HG02642 (cell line): ENCODE measurements at regions not wholly inside any gene's neighbourhood (a gene's known extent, or its start where the extent isn't known, plus 50 kb on each side); places are given as distances from the start of the nearest gene placed in this dataset.
"Not testable (repeated sequence)": the region's sequence is repeated elsewhere in the genome, so short reads cannot be mapped to it uniquely, and the experiment has no call there.

ENCODE experiments used
- ATAC-seq: cut with Tn5 transposase; IDR thresholded peaks from one replicate; pipeline ENCODE4 v1.9.1; 2021; ENCODE audit warnings: mild to moderate bottlenecking; ENCODE audit not compliant: unreplicated experiment, poor library complexity

DNA sequence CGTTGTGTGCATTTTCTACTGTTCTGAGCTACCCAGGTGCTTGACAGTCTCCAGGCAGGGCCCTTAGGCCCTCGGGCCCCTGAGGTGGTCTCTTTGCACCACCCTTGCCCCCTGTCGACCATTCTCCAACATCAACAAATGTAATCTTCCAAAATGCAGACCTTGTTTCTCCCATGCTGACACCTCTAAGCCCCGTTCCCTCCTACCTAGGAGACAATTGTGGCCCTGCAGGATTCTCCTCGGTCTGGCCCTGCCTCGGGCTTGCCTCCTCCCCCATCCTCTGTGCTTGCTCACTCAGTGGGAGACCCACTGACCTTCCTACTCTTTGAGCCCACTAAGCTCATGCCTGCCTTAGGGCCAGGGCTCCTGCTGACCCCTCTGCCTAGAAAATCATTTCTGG, 104.2 kb upstream of the TARDBP start:
- no peak for ATAC-seq

DNA sequence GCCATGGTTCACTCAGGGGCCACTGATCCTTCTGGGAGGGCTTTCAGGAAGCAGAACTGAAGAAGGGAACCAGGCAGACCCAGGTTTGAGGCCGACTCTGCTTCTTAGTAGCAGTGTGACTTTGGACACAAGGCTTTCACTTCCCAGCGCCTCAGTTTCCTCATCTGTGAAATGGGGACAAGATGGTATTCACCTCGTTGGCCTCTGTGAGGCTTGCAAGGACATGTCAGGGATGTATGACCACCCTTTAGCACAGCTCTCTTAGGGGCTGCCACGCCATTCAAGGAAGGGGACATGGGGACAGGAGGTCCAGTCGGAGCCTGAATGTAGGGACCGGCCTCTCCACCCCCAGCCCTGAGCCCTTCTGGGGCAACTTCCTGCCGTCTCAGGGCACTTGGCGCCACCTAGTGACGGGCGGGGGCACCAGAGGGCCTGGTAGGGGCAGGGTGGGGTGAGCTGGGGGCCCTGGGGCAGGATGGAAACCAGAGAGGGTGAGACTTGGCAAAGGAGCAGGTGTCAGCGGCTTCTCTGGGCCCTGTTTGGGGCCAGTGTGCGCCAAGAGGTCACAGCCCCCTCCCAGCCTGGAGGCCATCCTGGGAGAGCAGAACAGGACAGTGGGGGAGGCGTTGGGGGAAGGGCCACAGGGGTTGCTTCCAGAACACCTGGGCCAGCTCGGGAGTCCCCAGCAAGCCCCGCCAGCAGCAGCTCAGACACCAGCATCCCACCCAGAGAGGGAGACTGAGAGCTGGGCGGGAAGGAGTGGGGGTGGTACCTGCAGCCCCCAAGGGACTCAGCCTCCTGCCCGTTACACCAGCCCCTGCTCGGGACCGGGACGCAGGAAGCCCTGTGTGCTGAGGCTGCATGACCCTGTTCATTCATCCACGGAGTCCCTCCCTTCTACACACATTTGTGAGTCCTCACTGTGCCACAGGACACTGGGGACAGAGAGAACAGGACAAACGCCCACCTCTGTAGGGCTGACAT, 102.5 kb upstream of the TARDBP start:
- no peak for ATAC-seq

GRCh38 chr1:10910681-10911489, 101.6 kb upstream of the TARDBP start:
- no peak for ATAC-seq

DNA sequence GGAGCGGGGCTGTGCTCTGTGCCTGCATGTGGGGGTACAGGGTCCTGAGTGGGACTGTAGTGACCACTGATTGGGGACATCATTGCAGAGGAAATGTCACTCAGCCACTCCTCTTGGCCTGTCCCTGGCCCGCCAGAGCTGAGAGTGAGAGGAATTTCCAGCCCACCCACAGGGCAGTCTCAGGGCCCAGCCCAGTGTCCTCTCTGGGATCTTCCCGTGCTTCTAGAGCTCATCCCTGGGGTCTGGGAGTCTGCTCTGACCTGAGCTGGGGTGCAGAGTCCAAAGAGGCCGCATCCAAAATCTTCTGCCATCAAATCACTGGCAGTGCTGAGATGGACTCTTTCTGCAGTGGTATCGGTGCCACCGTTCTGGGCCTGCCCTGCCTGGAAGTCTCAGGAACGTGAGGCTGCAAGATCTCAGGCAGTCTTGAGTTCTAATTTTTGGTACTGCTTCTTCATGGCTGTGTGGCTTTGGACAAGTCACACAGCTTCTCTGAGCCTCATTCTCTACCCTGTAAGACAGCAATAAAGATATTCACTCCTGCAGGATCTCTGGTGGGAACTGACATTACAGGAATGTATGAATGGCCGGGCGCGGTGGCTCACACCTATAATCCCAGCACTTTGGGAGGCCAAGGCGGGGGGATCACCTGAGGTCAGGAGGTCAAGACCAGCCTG, 100.8 kb upstream of the TARDBP start:
- ATAC-seq = no peak

DNA sequence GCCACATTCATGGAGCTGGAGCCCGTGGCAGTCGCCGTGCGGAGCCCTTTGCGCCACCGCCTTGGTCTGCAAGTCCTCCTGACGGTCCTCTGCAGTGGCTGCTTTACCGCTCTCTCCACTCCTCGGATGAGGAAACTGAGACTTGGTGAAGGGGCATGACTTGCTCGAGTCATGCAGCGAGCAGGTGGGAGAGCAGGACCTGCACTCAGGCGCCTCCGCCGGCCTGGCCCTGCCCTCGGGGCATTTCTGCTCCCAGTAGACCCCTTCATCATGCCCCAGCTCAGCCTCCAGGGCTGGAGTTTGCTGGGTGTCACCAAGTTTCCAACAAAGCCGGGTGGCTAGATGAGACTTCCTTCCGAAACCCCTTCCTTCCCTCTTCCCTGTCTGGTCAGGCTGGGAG, 100.0 kb upstream of the TARDBP start:
- no peak for ATAC-seq

- no peak for ATAC-seq
Observed at GRCh38 chr1:10914056-10914455, 98.4 kb upstream of the TARDBP start.

DNA sequence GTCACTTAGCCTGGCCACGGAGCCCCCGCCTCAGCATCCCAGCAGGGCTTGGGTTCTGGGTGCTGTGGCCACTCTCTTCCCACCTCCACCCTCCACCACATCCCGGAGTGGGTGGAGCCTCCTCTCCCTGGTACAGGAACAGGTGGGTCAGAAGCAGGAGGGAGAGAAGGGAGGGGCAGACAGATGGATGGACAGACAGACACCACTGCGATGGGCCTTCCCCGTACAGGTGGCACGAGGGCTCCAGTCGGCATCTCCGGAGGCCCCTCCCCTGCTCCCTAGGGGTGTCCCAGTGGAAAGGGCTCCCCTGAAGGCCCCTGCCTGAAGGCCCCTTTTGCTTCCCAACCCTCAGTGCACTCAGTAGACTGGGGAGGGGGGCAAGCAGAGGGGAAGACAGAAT, 96.9 kb upstream of the TARDBP start:
- ATAC-seq = no peak

DNA sequence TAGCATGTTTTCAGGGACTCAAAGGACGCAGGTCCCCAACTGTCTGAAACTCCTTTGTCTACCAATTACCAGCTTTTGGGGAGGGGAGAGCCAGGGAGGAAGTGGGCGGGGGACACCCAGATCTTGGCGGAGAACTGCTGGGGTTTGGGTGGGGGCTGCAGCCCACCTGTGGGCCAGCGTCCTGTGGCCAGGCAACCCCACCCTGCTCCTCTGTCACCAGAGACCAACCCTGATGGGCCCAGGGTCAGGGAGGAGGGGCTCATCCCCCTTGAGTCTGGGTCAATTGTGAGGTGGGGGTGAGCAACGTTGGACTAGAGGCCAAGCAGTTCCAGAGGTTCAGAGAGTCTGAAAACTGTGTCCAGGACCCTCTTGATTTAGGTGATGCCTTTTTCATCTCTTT, 96.1 kb upstream of the TARDBP start:
- no peak for ATAC-seq

DNA sequence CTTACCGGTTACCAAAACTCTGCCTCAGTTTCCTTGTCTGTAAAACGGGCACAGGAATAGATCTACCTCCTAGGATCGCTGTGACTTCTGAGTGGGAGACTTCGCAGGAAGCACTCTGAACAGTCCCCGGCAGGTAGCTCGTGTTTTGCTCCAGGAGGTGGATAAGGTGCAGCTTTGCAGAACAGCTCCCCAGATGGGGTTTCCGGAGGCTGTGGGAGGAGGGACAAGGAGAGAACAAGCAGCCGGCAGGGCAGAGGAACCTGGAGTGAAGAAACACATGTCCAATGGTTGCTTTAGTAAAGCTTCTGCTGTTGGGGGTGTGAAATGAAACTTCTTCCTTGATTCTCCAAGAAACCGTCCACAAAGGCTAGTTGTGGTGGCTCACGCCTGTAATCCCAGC, 95.5 kb upstream of the TARDBP start:
- ATAC-seq = no peak

DNA sequence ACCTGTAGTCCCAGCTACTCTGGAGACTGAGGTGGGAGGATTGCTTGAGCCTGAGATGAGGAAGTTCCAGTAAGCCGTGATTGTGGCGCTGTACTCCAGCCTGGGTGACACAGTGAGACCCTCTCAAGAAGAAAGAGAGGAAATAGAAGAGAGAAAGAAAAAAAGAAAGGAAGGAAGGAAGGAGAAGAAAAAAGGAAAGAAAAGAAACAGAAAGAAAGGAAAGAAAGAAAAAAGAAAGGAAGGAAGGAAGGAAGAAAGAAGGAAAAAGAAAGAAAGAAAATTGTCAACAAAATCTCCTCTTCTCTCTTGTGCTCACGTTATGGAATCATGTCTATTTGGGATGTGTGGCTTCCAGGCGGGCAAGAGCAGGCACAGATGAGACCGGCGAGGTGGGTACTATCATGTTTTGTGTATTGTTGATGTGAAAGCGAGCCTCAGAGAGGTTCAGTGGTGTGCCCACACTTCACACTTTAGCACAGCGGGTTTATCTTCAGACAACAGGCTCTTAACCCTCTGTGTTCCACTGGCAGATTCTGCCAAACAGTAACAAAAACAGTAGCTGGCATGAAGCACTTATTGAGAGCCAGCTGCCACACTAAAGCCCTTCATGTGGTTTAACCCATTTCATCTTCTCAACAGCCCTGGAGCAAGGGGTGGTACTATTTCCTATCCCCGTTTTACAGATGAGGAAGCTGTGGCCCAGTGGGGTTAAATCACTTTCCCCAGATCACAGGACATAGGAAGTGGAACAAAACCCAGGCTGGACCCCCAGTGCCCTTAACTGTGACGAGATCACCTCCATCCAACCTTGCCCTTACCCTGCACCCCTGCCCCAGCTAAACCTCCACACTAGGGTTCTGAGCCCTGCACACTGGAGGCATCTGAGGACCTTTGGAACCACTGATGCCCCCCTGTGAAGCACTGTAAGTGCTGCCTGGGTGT, 94.7 kb upstream of the TARDBP start:
- no peak for ATAC-seq

DNA sequence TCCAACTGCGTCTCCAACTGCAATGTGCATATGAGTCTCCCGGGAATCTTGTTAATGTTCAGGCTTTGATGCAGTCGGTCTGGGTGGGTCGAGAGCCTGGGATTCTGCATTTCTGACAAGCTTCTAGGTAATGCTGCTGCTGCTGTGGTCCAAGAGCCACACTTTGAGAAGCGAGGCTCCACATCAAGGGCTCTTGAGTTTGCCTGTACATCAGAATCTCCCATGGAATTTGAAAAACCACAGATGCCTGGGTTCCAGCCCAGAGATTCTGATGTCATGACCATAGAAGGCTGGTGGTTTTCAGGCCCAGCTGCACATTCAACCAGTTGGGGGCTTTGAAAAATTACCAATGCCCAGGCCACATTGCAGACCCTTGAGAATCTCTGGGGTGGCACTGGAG, 93.9 kb upstream of the TARDBP start:
- ATAC-seq = no peak

DNA sequence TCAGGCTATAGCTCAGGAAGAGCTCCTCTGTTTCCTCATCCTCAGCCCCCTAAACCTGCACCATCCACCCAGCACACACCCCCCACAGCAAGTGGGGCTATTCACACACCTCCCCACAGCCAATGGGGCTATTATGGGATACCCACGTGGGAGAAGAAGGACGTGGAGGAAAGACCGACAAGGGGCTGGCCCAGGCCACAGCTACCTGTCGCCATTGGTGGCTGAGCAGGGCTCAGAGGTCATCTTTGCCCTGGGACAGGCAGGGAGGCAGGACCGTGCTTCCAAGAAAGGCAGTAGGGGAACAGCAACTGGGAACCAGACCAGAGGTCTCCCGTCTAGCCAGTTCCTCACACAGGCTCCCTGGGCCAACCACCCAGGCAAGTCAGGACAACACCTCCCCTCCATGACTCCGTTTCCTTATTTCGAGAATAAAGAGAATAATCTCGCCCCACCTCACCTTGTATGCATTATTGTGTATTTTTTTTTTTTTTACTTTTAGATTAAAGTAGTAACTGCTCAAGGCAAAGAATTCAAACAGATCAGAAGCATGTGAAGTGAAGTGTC, 92.3 kb upstream of the TARDBP start:
- ATAC-seq = no peak

GRCh38 chr1:10922315-10923060, 90.0 kb upstream of the TARDBP start:
- not testable (repeated sequence) for ATAC-seq

DNA sequence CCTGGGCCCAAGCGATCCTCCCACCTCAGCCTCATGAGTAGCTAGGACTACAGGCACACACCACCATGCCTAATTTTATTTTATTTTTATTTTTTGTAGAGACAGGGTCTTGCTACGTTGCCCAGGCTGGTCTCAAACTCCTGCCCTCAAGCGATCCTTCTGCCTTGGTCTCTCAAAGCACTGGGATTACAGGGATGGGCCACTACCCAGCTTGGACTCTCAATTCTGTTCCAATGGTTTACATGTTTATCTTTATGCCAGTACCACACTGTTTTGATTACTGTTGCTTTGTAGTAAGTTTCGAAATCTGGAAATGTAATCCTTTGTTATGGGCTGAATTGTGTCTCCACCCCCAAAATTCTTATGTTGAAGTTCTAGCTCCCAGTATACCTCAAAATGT, 88.4 kb upstream of the TARDBP start:
- ATAC-seq = no peak

DNA sequence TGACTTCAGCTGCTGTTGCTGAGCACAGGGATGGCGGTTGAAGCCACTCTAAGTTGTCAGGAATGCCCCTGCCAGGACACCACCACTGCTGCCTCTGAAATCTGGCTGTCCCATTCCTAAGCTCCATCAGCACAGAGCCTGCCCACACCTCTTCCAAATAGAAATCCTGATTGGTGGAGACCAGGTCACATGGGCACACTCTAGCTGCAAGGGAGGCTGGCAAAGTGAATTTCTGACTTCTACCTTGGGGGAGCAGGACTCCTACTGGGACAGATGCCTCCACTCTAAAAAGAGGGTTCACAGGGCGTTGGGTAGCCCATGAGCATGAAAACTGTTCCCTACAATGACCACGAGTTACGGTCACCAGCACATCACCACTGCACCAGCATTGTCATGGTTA, 83.8 kb upstream of the TARDBP start:
- ATAC-seq = no peak

DNA sequence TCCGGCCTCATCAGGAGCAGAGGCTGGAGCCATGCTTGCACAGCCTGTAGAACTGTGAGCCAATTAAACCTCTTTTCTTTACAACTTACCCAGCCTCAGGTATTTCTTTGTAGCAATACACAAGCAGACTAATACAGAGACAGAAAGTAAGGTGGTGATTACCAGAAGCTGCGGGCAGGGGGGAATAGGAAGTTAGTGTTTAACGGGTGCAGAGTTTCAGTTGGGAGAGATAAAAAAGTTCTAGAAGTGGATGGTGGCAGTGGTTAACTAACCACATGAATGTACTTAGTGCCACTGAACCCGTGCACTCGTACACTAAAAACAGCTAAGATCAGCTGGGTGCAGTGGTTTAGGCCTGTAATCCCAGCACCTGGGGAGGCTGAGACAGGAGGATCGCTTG, 80.4 kb upstream of the TARDBP start:
- no peak for ATAC-seq

- ATAC-seq = no peak
Observed at GRCh38 chr1:10934150-10934818, 78.2 kb upstream of the TARDBP start.

DNA sequence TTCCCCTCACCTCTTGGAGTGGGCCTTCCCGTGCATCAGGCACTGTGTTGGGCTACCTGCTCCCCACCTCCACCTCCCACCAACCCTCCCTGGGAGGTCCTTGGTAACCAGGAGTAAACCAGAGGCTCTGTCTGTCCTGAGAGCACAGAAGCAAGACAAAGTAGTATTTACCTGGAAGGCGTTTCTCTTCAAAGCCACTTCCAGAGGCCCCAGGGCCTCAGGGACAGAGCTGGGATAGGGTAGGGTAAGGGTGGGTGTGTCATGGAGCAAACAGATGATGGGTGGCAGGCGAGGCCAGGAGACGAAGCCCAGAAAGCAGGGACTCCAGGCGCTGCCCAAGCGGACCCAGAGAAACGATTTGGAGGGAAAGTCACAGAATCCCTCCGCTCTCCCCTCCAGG, 77.2 kb upstream of the TARDBP start:
- no peak for ATAC-seq
